ENCODE measurements at regions not wholly inside any gene's neighbourhood (a gene's known extent, or its start where the extent isn't known, plus 50 kb on each side); places are given as distances from the start of the nearest gene placed in this dataset.

- POLR2A ChIA-PET (ENCODE audit: unreplicated experiment): no interaction called here
- CTCF ChIA-PET: no interaction called here
- dilution Hi-C loops (cut with HindIII; ENCODE audit: low sequenced_read_pairs, unreplicated experiment): no loop called here
Observed at GRCh38 chr2:65576278-65576677, 143.9 kb upstream of the SPRED2 start.

More at GRCh38 chr2:65576278-65576677, 143.9 kb upstream of the SPRED2 start:
- Histone ChIP-seq H3K18ac (ENCODE audit: low read depth, low read length) (peak overlapping the region; percentile 81), H3K4me1 (ENCODE audit: control insufficient read depth, insufficient read depth, low read length) (peaks cover 9% of the 10 kb centered on the region), H2BK120ac (ENCODE audit: low read depth, low read length) (peak overlapping the region; percentile 100), H4K91ac (ENCODE audit: insufficient read depth, low read depth, low read length) (peak overlapping the region; percentile 99), H2AK9ac (replicated peaks; ENCODE audit: low read depth, low read length, poor library complexity) (no peak overlapping the region), H3K56ac (ENCODE audit: extremely low read depth, insufficient read depth, low read length) (peak overlapping the region; percentile 93; the same call in 1 of the 2 replicates), H3K9me3 (ENCODE audit: control insufficient read depth, insufficient read depth, low read length) (no peaks in the 10 kb centered on the region), H3K14ac (replicated peaks; ENCODE audit: low read depth, low read length) (peak overlapping the region; percentile 87), H3K79me1 (ENCODE audit: low read depth in 1 of 2, low read length in 2 of 2) (no peaks in the 10 kb centered on the region), H4K5ac (ENCODE audit: low read depth, low read length) (peak overlapping the region; percentile 65), H3K23ac (ENCODE audit: low read depth, low read length) (peak overlapping the region; percentile 91), H3K4me3 (ENCODE audit: insufficient read depth, low read depth, low read length) (no peak overlapping the region), H2BK20ac (ENCODE audit: low read depth, low read length) (peak overlapping the region; percentile 98), H2BK15ac (ENCODE audit: low read depth, low read length) (peak overlapping the region; percentile 94), H2BK5ac (ENCODE audit: low read depth, low read length, poor library complexity, severe bottlenecking) (peak overlapping the region; percentile 96), H3K4me2 (ENCODE audit: low read depth, low read length) (no peak overlapping the region), H3K27me3 (ENCODE audit: control insufficient read depth, insufficient read depth, low read length) (no peaks in the 10 kb centered on the region), H2AFZ (replicated peaks; ENCODE audit: low read length, poor library complexity) (no peak overlapping the region), H4K8ac (ENCODE audit: low read depth in 2 of 2, low read length in 2 of 2) (peak overlapping the region; percentile 73 to 97), H3K9ac (ENCODE audit: low read depth, low read length) (no peak overlapping the region), H2AK5ac (ENCODE audit: low read depth, low read length) (peak overlapping the region; percentile 86), H3K4ac (ENCODE audit: low read depth, low read length) (peak overlapping the region; percentile 98), H3K9me1 (ENCODE audit: insufficient read depth, low read length) (0 out of 2 replicates have a peak, but pooled peaks cover 4% of the 10 kb centered on the region), H4K20me1 (ENCODE audit: insufficient read depth, low read length) (no peaks in the 10 kb centered on the region), H3K36me3 (ENCODE audit: control insufficient read depth, insufficient read depth, low read length) (no peaks in the 10 kb centered on the region), H3K27ac (ENCODE audit: insufficient read depth, low read length) (peak overlapping the region; percentile 9; the same call in 1 of the 2 replicates)
- intact Hi-C loops (cut with micrococcal nuclease) (loop anchor here (2.0 to 10.0 kb wide), 2 partner anchors 87 to 481 kb away; no protein-coding TSS in a partner anchor), in situ Hi-C loops (cut with MboI; ENCODE audit: low sequenced_read_pairs) (loop anchor here (10.0 kb wide), 2 partner anchors 641 to 981 kb away; no protein-coding TSS in a partner anchor)
- BruUV-seq (replicated peaks): no TSS peak
- TF ChIP-seq CHD1 (IDR thresholded peaks at IDR 0.05; ENCODE audit: low read depth, low read length) (no peak), CTCF (conservative IDR thresholded peaks at IDR 0.05; ENCODE audit: low read depth, low read length) (no peak), RCOR1 (IDR thresholded peaks at IDR 0.05; ENCODE audit: insufficient replicate concordance, low read length) (no peak), MAZ (IDR thresholded peaks at IDR 0.05; ENCODE audit: borderline replicate concordance, low read depth, low read length) (no peak), CEBPB (IDR thresholded peaks at IDR 0.05; ENCODE audit: low read depth, low read length) (no peak), SMC3 (IDR thresholded peaks at IDR 0.05; ENCODE audit: low read depth, low read length) (no peak), MXI1 (IDR thresholded peaks at IDR 0.05; ENCODE audit: borderline replicate concordance, low read depth, low read length) (no peak)
- ATAC-seq (ENCODE audit: low read depth) (no peak), DNase-seq (no peak)
- no CpG with 5 or more reads among the region's 1 CpG for WGBS, 2 experiments (ENCODE audit: extremely low coverage in 2 of 2, insufficient read length in 1 of 2)

Measured in IMR-90 (cell line).